HG03045 (cell line): ENCODE measurements at regions not wholly inside any gene's neighbourhood (a gene's known extent, or its start where the extent isn't known, plus 50 kb on each side); places are given as distances from the start of the nearest gene placed in this dataset.
"Not testable (repeated sequence)": the region's sequence is repeated elsewhere in the genome, so short reads cannot be mapped to it uniquely, and the experiment has no call there.

ENCODE experiments used
- ATAC-seq: cut with Tn5 transposase; IDR thresholded peaks from one replicate; pipeline ENCODE4 v1.9.1; 2021; ENCODE audit warnings: mild to moderate bottlenecking, moderate library complexity; ENCODE audit not compliant: unreplicated experiment

DNA sequence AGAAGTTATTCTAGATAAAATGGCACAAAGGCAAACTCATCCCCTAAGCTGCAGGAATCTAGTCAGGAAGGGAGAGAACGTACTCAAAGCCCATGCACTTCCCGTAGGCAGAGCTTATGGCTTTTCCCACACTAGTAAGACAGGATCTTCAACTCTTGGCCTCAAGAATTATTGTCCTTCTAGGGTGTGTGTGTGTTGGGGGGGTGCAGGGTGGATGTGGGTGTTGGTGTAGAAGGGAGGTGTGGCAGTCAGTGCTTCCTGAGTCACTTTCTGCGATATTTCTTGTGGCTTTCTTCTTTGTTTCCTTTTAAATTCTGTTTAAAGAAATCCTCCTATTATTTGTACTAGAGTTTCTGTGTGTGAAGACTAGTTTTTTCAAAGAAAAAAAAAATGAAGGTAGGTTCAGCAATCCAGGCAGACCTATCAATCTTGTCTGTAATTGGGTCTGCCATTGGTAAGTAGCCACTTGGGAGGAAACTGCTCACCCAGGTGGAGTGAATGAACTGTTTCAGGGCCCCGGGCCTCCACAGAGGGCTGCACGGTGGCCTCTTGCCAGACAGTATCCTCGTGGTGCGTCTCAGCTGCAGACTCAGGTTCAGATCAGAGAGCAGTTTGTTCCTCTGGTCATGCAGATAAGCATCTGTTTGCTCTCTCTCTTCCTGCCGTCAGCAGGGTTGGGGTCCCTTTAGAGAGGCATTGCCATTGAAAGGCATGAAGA lies 131.9 kb downstream of the NPR3 start:
- ATAC-seq = no peak

DNA sequence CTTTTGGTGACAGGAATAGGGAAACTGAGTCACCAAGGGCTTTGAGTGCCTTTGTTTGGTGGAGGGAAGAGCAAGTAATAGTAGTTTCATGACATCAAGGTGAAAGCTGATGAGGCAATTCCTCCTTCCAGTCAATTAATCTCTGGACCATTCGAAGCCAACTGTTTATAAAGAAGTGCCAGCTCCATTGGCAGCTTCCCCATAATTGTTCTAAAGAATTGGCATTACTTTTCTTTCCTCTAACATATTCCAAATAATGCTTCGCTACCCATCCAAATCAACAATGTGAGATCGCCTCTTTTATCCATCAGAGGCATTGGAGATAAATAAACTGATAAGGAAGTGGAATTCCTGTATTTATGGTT lies 132.4 kb downstream of the NPR3 start:
- no peak for ATAC-seq

DNA sequence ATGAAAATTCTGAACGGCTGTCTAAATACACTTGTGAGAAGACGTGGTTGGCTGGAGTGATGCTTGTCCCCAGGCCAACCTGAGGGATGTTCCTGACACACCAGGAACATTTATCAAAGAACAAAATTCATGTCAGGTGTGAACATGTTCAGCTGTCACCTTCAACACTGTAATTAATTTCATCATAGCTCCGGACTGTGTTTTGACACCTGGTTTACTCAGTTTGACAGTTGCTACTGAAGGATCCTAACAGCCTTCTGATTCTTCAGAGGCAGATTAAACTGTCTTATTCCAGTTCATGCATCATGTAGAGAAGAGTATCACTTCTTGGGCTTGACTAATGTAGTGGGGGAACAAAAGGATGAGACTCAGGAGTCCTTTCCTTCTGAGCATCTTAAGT lies 134.1 kb downstream of the NPR3 start:
- ATAC-seq = no peak

DNA sequence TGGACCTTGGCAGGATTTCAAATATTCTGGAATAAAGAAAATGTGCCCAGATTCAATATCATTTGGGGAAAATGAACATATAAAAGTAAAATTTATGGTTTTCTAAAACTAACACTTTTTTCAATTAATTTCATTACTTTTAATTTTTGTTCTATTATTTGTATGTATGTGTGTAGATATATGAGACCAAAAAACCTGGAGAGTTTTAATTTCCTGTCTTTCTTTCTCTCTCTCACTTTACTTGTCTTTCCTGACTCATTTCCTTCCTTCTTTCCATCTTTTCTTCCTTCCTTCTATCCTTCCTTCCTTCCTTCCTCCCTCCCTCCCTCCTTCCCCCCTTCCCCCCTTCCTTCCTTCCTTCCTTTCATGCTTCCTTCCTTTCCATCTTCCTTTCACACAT lies 137.0 kb downstream of the NPR3 start:
- no peak for ATAC-seq

DNA sequence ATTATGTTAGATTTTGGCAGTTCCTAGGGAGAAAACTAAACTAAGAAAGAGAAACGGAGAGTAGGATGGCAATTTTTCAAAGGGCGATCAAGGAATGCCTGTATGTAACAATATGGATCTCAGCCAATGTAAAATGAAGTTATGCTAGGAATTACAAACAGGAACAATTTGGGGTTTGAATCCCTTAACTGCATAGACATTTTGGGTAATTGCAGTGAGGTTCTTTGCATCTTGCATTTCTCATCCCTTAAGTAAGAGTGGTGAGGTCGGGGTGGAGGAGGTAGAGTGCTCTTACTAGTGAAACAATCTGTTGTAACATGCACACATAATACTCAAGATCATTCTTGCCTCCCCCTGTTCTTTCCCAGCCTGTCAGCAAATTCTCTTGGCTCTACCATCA lies 137.6 kb downstream of the NPR3 start:
- ATAC-seq = no peak

DNA sequence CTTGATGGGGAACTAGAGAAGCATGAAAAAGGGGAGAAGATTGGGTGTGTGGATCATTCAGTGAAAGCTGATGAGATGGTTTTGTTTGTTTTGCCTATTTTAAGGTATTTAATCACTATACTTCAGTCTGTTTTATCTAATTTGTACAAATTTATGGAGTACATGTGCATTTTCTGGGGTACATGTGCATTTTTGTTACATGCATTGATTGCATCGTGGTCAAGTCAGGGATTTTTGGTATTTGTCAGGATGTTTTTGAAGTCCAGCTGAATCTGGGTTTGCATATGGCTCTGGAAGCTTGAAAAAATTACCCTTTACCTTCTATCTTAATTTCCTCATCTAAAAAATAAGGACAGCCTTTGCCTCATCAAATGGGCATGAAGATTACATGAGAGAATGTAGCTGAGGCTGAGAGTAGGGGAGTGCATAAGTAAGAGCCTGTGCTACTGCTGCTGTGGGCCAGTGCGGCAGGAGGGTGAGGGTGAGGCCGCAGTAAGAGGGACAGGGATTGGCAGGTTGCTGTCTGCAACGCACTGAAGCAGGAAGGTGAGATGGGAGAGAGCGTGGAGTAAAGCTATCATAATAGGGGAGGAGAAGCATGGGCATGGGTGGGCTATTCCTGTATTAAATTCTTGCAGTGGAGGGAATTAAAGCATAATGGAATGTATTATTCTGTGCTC lies 139.8 kb downstream of the NPR3 start:
- no peak for ATAC-seq

DNA sequence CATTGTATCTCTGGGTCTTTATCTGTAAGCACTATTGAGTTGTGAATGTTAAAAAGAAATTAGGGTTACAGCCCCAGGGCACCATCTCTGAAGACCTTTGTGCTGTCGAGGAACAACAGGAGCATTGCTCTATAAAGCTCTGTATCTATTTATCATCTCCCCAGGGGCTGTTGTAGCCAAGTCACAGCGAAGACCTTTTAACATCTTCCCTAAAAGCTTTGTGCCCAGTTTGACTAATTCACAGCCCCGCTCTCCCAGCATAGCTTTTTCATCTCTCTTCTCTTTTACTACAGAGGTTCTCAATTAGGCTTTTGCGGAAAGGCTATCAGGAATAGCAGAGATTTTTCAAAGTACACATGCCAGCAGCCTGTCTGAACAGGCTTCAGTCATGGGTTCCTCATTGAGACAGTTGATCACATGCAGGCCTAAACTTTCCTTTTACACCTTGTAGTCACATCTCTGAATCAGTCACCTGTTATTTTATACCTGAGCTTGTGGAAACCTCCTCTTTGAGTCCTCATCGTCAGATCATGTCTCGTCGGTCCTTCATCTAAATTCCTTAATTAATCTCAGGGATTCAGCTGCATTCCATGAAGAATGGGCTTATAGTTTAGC lies 140.5 kb downstream of the NPR3 start:
- no peak for ATAC-seq

DNA sequence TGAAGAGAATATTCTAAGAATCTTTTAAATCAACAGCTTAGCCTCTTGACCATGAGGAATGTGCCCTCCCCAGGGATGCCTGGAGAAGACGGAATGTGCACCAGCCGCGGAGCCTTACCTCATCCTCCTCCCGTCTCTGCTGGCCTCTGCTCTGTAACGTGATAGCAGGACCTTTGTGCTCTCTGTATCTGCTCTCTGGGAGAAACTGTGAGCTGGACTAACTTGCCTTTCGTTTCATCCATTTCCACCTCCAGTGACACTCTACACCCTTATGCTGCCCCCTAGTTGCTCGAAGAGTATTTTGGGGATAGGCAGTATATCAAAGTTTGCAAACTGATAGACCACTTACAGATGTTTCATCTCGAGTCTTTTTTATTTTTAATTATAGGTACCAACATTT lies 141.4 kb downstream of the NPR3 start:
- no peak for ATAC-seq

DNA sequence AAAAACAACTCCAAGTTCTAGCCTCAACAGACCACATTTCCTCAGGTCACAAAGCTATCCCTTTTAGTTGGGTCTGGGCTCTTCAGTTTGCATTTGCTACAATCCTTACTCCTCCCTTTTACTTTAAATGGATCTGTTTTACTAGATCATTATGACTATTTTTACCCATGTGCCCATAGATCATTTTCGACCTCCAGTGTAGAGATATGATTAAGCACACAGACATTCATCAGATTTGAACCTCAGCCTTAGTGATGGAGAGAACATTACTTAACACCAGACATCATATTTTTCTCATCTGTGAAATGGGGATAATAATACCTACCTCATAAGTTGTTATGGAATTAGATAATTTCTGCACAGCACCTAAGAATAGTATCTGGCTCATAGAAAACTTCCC lies 141.9 kb downstream of the NPR3 start:
- no peak for ATAC-seq

DNA sequence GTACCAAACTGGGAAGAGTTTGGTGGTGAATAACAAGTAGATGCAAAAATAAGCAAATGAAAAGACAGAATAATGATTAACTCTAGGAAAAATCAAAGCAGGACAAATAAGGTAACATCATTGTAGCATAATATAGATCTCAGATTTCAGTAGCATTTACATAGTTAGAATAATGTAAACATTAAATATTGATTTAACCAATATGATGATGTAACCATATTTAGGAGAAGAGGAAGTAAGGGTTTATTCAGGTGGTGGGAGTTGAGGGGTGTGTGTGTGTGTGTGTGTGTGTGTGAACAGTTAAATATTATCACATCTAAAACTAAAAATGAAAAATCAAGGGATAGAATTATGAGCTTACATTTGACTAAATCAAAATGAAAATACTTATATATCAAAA lies 143.4 kb downstream of the NPR3 start:
- ATAC-seq = no peak

DNA sequence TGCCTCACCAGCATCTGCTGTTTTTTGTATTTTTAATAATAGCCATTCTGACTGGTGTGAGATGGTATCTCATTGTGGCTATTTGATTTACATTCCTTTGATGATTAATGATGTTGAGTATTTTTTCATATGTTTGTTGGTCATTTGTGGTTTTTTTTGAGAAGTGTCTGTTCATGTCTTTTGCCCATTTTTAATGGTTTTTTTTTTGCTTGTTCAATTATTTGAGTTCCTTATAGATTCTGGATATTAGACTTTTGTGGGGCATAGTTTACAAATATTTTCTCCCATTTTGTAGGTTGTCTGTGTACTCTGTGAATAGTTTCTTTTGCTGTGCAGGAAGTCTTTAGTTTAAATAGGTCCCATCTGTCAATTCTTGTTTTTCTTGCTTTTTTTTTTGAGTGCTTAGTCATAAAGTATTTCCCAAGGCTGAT lies 148.1 kb downstream of the NPR3 start:
- ATAC-seq = no peak

DNA sequence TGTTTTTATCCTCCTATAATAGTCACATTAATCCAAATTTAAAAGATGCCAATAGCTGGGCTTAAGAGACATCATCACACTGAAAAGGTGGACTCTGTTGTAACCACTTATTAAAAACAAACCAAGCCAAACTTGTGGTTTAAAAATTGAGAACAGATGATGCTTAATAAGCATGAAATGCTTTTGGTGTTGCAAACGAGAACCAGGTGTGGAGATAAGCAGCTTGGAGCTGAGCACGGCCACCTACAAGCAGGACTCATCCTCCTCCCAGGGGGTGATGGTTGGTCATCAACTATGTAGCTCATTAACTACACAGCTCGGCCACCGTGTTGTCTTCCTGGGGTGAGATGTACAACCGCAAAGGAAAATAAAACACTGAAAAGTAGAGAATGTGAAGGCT lies 154.4 kb downstream of the NPR3 start:
- ATAC-seq = no peak

DNA sequence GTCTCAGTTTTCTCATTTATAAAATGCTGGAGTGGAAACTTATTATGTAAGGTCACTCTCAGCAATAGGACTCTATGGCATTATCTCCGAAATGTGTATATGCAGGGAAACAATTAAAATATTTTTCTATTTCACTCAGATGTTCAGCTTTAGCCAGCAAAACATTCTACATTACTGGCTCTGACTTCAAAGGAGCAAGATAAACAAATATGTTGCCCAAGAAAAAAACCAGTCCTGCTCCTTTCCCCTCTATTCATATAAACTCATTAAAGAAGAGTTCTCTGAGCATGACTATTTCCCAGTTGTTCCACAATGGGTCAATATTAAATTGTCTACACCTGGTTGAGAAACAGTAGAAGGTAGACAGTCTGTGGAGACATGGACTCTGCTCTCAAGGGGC lies 155.0 kb downstream of the NPR3 start:
- ATAC-seq = no peak

DNA sequence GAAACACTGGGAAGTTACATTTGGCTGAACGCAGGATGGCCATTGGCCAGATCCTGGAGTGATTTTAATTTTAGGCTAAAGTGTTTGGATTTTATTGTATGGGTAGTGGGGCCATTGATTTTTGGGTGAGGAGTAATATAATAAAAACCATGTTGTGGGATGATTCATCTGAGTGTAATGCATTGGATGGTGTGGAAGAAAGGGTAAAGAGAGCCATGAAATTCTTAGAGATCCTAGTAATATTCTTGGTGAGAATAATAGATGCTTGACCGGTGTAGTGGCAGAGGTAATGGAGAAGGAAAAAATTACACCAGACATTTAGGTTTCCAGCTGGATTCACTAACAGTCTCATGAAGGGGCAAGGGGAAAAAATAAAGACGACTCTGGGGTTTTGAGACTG lies 158.1 kb downstream of the NPR3 start:
- ATAC-seq = no peak

DNA sequence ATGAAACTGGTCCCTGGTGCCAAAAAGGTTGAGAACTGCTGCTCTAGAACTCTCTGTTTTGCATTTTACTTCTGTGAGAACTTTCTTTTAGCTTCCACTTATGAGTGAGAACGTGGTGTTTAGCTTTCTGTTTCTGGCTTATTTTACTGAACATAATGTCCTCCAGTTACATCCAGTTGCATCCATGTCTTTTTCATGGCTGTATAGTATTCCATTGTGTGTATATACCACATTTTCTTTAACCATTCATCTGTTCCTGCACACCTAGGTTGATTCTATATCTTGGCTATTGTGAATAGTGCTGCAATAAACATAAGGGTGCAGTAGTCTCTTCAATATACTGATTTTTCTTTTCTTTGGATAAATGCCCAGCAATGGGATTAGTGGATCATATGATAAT lies 165.7 kb downstream of the NPR3 start:
- ATAC-seq = no peak

DNA sequence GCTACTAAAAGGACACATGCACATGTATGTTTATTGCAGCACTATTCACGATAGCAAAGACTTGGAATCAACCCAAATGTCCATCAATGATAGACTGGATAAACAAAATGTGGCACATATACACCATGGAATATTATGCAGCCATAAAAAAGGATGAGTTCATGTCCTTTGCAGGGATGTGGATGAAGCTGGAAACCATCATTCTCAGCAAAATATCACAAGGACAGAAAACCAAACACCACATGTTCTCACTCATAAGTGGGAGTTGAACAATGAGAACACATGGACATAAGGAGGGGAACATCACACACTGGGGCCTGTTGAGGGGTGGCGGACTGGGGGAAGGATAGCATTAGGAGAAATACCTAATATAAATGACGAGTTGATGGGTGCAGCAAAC lies 168.2 kb downstream of the NPR3 start:
- ATAC-seq = not testable (repeated sequence)

DNA sequence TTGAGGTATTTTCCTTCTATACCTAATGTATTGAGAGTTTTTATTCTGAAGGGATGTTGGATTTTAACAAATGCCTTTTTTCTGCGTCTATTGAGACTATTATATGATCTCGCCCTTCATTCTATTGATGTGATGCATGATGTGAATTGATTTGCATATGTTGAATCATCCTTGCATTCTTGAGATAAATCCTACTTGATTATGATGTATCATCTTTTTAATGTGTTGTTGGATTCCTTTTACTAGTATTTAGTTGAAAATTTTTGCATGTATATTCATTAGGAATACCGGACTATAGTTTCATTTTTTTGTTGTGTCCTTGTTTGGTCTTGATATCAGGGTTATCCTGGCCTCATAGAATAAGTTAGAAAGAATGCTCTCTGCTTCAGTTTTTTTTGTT lies 169.7 kb downstream of the NPR3 start:
- no peak for ATAC-seq

DNA sequence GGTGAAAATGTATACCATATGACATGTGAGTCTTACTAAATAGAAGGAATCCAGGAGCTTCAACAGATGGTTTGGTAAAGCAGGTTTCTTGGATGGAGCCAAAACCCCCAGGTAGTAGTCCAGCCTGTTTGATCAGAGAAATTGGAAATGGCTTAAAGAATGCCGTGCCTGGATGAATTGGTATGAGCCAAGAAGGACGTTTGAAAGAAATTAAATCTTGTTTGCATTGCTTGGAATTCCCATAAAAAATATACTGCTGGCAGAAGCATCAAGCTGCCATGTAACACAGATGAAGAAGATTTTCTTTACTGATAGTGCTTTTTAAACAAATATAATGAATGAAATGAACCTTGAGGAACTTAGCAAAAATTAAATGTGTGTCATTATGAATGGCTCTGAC lies 176.3 kb downstream of the NPR3 start:
- no peak for ATAC-seq

DNA sequence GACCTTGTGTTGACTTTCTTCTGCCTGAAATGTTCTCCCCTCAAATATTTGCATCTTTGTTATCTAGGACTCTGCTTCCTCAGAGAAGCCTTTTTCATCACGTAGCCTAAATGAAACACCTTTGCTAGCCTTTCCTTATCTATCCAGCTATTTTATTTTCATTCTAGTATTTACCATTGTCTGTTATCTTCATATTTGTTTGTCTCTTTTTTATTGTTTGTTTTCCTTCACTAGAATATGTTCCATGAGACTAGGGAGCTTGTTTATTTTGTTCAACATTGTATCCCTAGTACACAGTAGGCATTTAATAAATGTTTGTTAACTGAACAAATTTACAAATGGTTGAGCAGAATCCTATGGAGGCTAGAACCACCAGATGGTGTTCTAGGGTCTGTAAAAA lies 178.0 kb downstream of the NPR3 start:
- ATAC-seq = no peak

DNA sequence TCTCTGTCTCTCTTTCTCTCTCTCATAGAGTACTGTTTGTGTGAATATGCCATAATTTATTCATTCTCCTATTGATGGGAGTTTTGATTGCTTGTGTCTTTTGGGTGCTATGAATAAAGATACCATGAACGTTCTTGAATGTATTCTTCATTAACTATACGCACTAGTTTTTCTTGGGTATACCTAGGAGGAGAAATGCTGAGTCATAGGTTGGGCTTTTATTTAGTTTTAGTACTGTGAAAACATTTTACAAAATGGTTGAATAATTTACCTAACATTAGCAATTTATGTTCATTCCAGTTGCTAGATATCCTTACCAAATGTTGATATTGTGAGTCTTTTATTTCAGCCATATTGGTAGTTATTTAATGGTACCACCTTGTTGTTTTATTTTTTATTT lies 192.5 kb downstream of the NPR3 start:
- ATAC-seq = no peak

DNA sequence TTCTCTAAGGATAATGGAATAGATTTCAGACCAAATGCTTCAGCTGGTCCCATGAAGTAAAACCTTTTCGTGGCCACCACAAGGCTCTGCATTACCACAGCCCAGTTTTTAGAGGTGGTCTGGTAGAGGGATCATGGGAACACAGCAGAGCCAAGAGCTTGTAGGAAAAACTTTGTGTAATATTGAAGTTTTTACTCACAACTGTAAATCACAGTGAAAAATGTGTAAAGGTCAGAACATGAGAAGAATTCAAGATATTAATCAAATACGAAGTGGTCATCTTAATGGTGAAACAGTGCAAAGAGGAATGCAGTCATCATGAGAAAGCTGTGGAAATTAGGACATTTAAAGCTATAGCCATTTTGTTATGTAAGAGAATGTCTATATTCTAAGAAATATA lies 197.5 kb downstream of the NPR3 start:
- no peak for ATAC-seq

DNA sequence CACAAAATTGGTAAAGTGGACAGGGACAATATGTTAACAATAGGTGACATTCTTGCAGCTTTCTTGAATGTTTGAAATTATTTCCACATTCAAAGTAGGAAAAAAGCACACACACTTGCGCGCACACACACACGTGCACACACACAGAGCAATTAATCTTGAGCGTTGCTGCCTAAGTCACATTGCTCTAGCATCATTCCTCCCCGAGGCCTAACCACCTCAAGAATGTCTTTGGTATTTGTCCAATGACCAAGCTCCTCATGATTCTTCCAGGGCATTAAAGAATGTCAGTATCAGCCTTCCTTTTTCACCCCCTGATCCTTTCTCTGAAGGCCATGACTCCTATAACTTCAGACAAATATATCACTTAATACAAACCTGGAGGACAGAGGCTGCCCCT lies 198.1 kb downstream of the NPR3 start:
- no peak for ATAC-seq

DNA sequence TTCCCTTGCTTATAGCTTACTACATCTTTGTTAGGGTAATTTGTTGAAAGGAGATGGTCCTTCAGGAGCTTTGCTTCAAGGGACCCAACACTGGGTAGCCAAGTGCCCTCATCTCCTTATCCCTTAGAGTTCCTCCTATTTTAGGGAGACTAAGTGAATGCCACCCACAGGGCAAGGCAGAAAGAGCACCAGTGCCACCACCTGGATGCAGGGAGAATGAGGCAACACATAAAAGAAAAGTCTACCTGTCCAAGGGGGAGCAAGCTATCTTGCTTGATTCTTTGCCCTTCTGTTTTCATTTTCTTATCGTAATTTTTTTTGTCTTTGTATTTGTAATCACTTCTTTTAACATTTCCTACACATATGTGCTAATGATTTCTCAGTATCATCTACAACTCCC lies 205.5 kb downstream of the NPR3 start:
- ATAC-seq = no peak
